Right forelimb (tissue), 1 donor: ENCODE measurements at regions not wholly inside any gene's neighbourhood (a gene's known extent, or its start where the extent isn't known, plus 50 kb on each side); places are given as distances from the start of the nearest gene placed in this dataset.
"Not testable (repeated sequence)": the region's sequence is repeated elsewhere in the genome, so short reads cannot be mapped to it uniquely, and the experiment has no call there.

Source experiments
- DNase-seq: peaks from one replicate; pipeline ENCODE4 v3.0.0-alpha.2; 2018

GRCh38 chr3:127413318-127413673 is 125.5 kb upstream of the PRR20G start:
- no peak for DNase-seq

- no peak for DNase-seq
These were observed 124.9 kb upstream of the PRR20G start for GRCh38 chr3:127412578-127413317.

- DNase-seq, result not testable (repeated sequence)
These were observed 124.0 kb upstream of the PRR20G start for GRCh38 chr3:127411875-127412274.

GRCh38 chr3:127411083-127411727 is 123.4 kb upstream of the PRR20G start:
- no peak for DNase-seq

- DNase-seq, result no peak
These were observed 122.8 kb upstream of the PRR20G start for GRCh38 chr3:127410678-127411077.

- DNase-seq, result no peak
These were observed 122.3 kb upstream of the PRR20G start for GRCh38 chr3:127410137-127410488.

GRCh38 chr3:127409421-127410136 is 121.7 kb upstream of the PRR20G start:
- no peak for DNase-seq

GRCh38 chr3:127408684-127409420 is 121.0 kb upstream of the PRR20G start:
- DNase-seq, result no peak

GRCh38 chr3:127408022-127408683 is 120.3 kb upstream of the PRR20G start:
- DNase-seq, result no peak

- no peak for DNase-seq
These were observed 119.4 kb upstream of the PRR20G start for GRCh38 chr3:127407026-127407939.

- DNase-seq, result no peak
These were observed 118.6 kb upstream of the PRR20G start for GRCh38 chr3:127406309-127407025.

GRCh38 chr3:127405791-127406190 is 117.9 kb upstream of the PRR20G start:
- no peak for DNase-seq

GRCh38 chr3:127405010-127405598 is 117.3 kb upstream of the PRR20G start:
- no peak for DNase-seq

GRCh38 chr3:127404221-127405009 is 116.6 kb upstream of the PRR20G start:
- no peak for DNase-seq

- DNase-seq, result no peak
These were observed 115.9 kb upstream of the PRR20G start for GRCh38 chr3:127403795-127404194.

GRCh38 chr3:127399154-127399553 is 111.3 kb upstream of the PRR20G start:
- DNase-seq, result no peak

GRCh38 chr3:127396473-127396872 is 108.6 kb upstream of the PRR20G start:
- peak; percentile 13 for DNase-seq

- peak; percentile 34 for DNase-seq
These were observed 108.0 kb upstream of the PRR20G start for GRCh38 chr3:127395663-127396355.
